ENCODE measurements at regions not wholly inside any gene's neighbourhood (a gene's known extent, or its start where the extent isn't known, plus 50 kb on each side); places are given as distances from the start of the nearest gene placed in this dataset.

DNA sequence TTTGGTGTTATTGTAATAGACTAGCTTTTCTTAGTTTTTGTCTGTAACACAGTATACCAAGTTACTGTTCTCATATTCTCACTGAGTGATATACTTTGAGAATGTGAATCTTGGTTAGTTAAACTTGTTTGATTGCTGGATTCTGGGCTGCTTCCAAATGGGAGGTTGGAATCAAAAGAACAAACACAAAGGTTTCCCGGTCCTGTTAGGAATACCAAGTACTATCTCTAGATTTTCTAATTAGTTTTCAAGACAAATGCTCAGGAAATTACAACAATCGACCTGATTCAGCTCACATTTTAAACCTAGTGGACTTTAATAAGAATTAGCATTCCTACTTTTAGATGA is 244.3 kb downstream of the CSNK1G3 start:
- TF ChIP-seq CTCF (conservative IDR thresholded peaks at IDR 0.05; ENCODE audit: low read length) (no peak), EZH2phosphoT487 (IDR thresholded peaks at IDR 0.05; ENCODE audit: borderline replicate concordance, low read depth, low read length) (no peak)
